Kidney tubule cell (primary cell): ENCODE measurements at regions not wholly inside any gene's neighbourhood (a gene's known extent, or its start where the extent isn't known, plus 50 kb on each side); places are given as distances from the start of the nearest gene placed in this dataset.

ENCODE experiments used
- DNase-seq: peaks from one replicate; pipeline ENCODE4 v3.0.0-alpha.2; 2018; ENCODE audit warnings: low spot score

DNA sequence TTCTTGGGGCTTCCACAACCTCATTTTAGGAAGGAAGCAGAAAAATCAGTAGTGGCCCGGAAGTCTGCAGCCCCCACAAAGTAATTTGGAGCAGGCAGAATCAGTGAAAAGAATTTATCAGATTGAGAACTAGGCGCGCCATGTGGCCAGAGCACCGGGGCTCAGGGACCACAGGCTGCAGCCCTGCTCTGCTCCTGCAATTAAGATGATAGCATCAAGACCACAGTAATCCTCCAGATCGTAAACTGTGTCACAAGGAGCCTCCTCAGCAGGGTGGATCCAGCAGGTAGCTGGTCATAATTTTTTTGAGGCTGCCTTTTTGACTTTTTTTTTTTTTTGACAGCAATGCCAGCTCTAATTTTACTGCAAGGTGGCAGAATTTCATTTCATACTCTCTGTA lies 209.0 kb upstream of the ZMIZ1 start:
- no peak for DNase-seq

GRCh38 chr10:78860260-78860914 lies 208.4 kb upstream of the ZMIZ1 start:
- no peak for DNase-seq

DNA sequence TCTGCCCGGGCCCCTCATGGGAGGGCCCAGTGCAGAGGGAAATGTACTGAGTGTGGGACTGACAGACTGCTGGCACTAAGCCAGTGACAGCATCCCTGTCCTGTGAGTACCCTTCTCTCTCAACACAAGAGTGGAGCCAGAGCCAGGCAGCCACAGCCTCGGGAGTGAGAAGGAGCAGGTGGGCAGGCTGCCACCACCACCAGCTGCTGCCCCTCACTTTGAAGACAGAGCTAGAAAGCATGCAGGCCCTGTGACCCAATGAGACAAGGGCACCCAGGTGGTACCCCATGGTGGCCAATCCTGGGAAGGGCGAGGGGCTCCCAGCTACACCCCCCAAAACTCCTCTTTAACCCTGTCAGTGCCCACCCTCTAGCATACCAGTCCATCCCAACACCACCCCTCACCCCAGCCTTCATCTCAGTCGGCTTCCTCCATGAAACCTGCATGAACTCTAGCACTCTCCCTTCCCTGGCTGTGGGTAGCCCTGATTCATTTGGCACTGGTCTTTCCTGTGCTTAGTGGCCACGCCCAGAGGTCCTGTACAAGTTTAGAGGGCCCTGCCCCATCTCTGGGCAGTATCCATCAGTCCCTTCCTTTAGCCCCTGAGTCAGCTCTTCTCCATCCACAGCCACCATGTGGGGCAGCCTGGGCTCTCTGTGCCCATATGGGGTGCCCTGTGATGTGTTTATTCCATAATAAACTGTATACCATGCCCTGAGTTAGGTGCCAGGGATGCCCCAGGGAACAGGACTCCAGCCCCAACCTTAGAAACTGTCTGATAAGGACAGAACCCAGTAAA lies 207.0 kb upstream of the ZMIZ1 start:
- no peak for DNase-seq

DNA sequence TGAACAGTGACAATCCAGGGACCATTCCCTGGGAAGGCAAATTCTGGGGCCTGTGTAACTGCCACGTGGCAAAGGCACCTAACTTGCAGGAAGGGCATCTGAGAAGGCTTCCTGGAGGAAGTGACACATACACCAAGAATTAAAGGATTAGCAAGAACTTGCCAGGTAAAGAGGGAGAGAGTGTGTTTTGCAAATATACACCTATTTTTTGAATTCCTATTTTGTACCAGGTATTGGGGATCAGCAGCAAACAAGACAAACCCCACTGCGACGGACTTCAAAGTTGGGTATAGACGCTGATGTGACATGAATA lies 206.5 kb upstream of the ZMIZ1 start:
- peak; percentile 17 for DNase-seq

DNA sequence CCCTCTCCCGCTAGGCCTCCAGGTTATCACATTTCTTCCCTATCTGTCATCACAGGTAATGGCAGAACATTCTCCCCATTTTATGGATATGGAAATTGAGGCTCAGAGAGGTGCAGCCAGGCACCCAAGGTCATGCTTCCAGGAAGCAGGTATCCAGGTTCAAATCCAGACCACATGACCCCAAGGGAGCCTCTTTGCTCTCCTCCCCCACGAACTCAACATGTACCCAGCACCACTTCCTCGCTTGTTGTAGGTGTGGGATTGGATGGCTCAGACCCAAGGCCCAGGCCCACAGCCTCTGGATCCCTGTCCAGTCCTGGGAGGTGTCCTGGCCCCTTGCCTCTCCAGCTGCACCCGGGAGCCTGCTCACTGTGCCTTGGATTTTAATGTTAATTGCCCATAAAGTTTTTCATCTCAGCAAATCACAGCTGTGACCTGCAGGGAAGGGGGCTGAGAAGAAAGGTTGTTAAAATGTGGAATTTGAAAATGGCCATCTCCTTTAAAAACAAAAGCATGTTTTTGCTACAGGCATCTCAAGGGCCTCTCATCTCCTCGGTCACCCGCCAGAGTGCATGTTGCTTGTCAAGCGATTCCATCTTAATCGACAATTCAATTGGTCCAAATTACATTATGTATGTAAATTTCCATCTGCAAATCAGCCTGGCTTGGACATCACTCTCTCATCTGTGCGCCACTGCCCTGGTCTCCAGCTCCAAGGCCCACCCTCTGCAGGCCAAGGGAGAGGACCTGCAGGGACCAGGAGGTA lies 205.4 kb upstream of the ZMIZ1 start:
- no peak for DNase-seq

DNA sequence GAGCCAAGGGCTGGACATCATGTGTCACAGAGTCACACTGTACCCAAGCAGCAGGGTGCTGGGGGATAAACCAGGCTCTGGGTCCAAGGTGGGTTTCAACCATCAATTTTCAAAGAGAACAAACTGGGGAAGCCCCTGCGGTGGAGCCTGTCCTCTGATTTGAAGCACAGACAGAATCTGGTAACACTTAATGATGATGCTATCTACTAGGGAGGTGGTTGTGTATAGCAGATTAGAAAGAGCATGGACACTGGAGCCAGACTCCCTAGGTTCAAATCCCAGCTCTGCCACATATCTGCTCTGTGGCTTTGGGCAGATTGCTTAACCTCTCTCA lies 204.9 kb upstream of the ZMIZ1 start:
- no peak for DNase-seq

DNA sequence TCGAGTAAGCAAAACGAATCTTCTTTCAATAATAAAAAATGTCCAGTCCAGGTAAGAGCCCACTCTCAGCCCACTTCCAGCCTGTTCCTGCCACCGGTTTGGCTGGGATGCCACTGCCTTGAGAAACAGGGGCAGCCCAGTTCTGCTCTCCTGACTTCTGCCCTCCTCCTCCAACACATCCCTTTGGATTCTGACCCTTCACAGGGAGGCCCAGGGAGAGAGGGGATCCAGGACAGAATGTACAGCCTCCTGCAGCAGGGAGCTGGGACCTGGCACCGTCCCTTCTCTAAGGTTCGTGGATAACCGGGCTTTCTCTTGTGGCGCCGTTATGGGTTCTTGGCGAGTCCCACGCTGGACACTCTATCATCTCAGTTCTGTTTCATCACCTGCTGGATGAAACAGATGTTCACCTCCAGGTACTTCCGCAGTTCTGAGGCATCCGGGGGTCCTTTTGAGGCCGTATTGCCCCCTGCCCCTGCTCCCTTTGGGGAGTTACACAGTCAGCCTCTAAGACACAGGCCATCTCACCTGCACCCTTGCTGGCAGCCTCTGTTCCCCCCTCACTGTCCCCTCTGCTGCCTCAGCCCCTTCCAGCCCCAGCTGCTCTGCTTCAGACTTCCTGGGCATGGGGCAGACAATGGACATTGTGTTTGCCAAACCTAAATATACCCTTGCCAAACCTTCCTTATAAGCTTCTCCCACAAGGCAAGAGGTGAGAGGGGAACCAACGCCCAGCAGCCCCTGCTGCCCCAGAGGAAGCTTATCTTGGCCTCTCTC lies 203.8 kb upstream of the ZMIZ1 start:
- DNase-seq: no peak

- DNase-seq: no peak
Observed at GRCh38 chr10:78865538-78865875, 203.3 kb upstream of the ZMIZ1 start.

- no peak for DNase-seq
Observed at GRCh38 chr10:78865931-78866717, 202.6 kb upstream of the ZMIZ1 start.

DNA sequence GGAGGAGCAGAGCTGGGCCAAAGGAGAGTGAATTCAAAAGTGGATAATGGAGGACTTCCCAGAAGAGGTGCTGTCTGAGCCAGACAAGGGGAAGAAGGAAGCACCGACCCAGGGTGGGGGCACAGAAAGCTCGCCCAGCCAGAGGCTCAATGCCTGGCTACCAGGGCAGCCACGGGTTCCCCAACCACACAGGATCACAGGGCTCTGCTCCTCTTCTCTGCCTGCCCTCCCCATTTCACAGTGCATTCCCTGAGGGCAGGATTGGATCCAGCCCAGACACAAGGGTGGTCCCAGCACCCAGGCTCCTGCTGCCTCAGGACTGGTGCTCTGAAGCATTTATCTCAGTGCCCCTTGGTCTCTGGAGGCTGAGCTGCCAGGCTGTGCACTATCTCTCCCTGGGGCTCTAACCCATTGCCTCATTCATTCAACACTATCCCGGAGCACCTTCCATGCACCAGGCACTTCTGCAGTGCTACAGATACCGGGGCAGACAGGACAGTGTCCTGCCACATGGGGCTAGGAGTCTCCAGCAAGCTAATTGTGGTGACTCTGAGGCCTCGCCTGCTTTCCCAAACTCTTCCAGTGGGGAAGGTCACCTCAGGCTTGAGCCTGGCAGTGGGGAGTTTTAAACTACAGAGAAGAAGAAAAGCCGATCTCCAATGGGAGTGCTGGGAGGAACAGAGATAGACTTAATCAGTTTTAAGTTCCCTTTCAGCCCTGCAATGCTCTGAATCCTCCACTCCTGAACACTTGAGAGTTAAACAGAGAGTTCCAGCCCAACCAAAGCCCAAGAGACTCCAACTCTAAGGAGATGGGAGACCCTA lies 201.8 kb upstream of the ZMIZ1 start:
- DNase-seq: no peak

DNA sequence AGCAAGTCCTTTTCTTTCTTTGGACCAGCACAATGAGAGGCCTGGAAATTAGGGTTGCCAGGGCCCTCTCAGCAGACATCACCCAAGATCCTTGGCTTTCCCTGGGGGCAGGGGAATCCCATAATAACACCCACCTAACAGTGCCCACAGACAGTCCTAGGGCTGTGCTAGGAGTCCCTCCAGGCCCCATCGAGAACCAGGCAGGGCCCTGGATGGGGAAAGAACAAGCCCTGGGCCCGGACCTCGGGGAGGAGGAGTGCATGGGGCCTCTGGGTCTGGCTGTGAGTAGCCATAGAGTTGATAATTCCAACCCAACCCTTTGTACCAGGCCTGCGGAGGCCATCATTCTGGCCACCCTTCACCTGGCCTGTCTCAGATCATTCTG lies 201.2 kb upstream of the ZMIZ1 start:
- DNase-seq: no peak

- no peak for DNase-seq
Observed at GRCh38 chr10:78868048-78868447, 200.7 kb upstream of the ZMIZ1 start.

GRCh38 chr10:78868456-78868855 lies 200.3 kb upstream of the ZMIZ1 start:
- no peak for DNase-seq

DNA sequence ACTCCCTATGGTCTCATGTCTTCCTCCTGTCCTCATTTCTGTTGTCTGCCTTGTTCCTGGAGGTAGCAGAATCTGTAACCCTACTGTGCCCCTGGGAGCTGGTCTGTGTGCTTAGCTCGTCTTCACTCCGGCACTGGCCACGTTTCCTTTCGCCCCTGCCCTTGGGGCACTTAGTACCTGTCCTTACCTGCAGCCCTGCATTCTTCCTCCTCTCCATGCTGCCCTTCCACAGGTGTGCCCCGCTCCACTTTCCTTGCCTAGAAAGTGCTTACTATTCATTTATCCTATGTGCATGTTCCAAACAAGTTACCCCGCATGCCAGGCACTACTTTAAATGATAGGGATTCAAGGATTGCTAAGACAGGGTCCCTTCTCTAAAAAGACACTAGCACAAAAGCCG lies 199.9 kb upstream of the ZMIZ1 start:
- no peak for DNase-seq

DNA sequence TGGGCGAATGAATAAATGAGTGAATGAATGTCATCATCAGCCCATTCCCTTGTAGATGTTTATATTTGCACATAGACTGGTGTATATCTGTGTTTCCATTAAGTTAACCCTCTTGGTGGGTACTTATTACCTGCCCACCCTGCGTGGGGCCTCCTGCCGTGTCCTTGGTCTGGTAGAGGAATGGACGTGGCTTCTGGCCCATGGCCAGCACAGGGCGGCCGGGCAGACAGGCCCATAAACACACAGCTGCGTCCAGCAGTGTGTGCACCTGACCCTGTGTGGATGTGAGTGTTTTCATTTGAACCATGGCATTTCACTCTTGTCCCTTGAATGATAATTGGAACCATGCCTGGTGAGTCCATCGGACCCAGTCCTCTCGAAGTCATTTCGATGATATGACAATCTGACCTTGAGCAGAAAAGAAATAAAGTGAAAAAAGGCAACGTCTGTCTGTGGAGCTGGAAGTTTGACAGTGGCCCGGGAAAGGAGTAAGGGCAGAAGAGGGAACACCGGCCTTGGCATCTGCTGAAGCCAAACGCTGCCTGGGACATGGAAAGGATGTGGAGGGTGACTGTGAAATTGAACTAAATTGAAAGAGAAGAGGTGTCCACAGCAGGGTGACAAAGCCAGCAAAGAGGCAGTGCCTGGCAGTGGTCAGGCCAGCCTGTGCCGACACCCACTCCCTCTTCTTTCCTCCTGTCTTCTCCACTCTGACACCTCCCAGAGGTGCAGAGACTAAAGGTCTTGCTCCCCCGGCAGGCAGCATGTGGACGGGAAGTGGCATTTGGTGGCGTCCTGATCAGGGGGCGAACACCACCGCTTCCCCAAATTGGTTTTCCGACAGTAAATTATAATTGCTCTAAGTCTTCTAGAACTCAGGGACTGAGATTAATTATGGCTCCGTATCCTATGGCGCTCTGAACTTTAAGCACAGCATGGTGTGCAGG lies 199.0 kb upstream of the ZMIZ1 start:
- DNase-seq: no peak

GRCh38 chr10:78870458-78870857 lies 198.3 kb upstream of the ZMIZ1 start:
- no peak for DNase-seq

DNA sequence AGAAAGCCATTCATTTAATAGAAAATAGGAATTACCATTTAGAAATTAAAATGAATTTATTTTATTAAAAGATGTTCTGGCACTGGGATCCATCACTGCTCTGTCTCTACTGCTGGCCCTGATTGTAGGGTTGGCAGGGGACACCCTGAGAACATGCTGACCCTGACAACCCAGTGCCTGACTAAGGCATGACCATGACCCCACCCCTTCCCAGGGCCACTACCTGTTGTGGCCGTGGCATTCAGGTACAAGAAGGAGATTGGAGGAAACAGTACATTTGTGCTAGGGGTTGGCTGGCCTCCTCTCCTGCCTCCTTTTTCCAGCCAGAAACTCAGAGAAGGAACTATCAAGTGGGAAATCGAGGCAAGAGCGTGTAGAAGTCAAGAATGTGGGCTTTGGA lies 197.0 kb upstream of the ZMIZ1 start:
- DNase-seq: no peak

DNA sequence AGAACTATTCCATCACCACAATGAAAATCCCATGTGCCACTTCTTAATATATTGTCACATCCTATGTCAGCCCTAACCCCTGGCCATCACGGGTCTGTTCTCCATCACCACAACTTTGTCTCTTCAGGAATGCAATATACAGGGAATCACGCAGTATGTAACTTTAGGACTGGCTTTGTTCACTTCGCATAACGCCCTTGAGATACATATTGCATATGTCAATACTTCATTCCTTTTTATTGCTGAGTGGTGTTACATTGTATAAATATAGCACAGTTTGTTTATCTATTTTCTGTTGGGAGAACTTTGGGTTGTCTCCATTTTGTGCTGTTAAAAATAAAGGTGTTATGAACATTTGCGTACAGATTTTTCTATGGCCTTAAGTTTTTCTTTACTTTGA lies 195.4 kb upstream of the ZMIZ1 start:
- DNase-seq: no peak

GRCh38 chr10:78875331-78875877 lies 193.4 kb upstream of the ZMIZ1 start:
- DNase-seq: no peak

DNA sequence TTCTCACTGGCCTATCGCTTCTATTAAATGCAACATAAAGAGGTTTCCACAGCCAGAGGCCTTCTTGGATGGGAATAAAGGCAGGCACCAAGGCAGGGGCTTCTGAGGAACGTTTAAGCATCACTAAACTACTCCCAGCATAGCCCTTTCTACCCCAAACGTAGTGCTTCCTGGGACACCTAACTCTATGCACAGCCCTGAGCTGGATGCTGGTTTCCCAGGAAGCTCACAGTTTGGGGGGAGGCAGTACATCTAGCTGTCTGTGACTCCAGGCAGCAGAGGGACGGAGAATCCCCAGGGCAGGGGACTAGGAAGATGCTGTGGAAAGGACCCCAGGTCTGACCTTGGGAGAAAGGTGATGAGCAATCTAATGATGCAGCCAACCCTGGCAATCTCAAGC lies 192.8 kb upstream of the ZMIZ1 start:
- DNase-seq: no peak
